ENCODE measurements at regions not wholly inside any gene's neighbourhood (a gene's known extent, or its start where the extent isn't known, plus 50 kb on each side); places are given as distances from the start of the nearest gene placed in this dataset.
"Not testable (repeated sequence)": the region's sequence is repeated elsewhere in the genome, so short reads cannot be mapped to it uniquely, and the experiment has no call there.

- peak; percentile 47 for DNase-seq (ENCODE audit: low read depth)
These were observed 55.3 kb upstream of the THOC2 start for GRCh38 chrX:123788193-123788592.

DNA sequence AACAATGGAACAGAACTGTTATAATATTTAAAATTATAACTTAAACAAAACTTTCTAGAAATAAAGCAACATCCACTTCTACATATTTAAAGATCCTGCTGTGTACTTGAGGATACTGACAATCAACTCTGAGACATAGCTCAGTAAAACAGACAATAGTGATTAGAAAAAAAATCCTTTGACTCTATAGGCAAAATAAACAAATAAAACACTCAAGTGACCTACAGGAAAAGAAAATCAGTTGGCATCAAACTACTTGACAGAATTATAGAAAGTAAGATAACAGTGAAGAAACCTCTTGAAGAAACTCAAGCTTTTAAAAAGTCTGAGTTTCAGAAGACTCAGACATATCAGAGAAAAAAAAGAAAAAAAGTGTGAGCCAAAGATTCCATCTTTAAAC is 55.9 kb upstream of the THOC2 start:
- DNase-seq (ENCODE audit: low read depth), result no peak

GRCh38 chrX:123797543-123798447 is 62.1 kb upstream of the XIAP start:
- no peak for DNase-seq (ENCODE audit: low read depth)

- not testable (repeated sequence) for DNase-seq (ENCODE audit: low read depth)
These were observed 61.0 kb upstream of the XIAP start for GRCh38 chrX:123798706-123799430.

GRCh38 chrX:123801901-123802300 is 58.0 kb upstream of the XIAP start:
- DNase-seq (ENCODE audit: low read depth), result no peak

DNA sequence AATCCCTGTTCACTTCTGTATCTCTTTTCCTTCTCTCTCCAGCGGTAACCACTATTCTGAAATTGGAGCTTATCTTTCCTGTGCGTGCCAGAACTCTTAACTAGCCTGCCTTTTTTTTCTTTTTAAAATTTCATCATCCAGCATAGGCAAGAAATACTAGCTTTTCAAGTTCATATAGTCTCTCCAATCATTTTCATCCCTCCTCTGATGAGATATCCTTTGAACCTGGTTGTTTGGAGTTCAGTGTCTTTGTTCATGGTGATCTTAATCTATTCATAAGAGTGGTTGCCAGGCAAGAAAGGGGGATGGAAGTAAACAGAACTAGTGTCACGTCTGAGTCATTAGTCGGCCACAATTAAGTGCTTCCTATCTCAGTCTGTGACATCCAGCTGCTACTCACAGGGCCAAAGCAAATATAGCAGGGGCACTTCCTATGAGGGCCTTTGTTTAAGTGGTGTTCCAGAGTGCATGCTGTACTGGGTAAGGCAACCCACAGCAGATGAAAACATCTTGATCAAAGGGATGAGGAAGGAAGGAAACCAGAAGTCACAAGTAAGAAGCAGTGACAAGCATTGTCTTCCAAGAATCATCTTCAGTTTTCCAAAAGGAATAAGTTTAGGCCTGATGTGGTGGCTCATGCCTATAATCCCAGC is 56.4 kb upstream of the XIAP start:
- DNase-seq (ENCODE audit: low read depth), result peak; percentile 81

DNA sequence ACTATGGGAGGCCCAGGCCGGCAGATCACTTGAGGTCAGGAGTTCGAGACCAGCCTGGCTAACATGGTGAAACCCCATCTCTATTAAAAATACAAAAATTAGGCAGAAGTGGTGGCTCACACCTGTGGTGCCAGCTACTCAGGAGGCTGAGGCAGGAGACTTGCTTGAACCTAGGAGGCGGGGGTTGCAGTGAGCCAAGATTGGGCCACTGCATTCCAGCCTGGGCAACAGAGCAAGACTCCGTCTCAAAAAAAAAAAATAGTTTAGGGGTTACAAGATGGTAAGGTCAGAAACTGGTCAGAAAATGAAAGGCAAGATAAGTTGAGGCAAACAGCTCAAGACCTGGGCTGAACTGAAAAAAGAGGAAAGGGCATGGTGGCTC is 55.9 kb upstream of the XIAP start:
- not testable (repeated sequence) for DNase-seq (ENCODE audit: low read depth)

DNA sequence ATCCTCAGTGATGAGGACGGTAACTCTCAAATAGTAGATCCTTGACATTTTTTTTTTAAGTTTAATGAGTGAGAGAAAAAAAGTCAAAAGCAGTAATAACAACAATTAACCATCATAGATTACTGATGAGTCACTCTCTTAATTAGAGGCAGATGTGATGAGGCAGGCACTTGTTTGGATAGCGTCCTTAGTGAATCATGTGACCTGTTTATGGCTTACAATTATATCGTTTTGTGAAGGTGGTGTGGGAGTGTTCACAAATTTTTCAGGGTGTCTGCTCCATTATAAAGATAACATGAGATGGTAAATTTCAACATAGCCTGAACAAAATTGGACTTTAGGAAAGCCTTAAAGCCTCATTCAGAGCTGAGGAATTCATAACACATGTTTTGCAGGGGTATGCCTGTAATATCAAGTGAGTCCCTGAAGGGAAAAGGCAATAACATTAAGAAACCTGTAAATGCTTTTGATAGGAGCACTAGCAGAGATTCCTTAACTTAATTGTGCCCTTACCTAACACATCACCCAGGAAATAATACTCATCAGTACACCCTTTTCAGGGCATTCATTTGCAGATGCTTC is 51.9 kb upstream of the XIAP start:
- no peak for DNase-seq (ENCODE audit: low read depth)

DNA sequence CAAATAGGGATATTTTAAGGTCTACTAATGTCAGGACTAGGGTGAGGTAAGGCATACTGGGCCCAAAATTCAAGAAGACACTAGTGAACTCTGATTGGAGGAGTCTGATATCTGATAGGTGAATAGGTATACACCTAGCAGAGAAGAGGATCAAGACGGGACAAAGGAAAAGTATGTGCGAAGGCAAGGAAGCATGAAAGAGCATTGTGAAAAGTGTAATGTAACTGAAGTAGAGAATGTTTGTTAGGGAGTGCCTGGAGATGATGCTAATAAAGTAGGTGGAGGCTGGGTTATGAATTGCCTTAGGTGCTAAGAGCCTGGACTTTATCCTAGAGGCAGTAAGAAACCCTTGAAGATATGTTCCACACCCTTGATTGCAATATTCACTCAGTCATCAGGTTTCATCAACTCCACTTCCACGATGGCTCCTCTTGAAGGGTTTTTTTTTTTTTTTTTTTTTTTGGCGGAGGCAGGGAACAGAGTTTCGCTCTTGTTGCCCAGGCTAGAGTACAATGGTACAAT is 49.9 kb upstream of the XIAP start:
- no peak for DNase-seq (ENCODE audit: low read depth)

Measured in amniotic epithelial cell (primary cell).